ENCODE measurements at regions not wholly inside any gene's neighbourhood (a gene's known extent, or its start where the extent isn't known, plus 50 kb on each side); places are given as distances from the start of the nearest gene placed in this dataset.

DNA sequence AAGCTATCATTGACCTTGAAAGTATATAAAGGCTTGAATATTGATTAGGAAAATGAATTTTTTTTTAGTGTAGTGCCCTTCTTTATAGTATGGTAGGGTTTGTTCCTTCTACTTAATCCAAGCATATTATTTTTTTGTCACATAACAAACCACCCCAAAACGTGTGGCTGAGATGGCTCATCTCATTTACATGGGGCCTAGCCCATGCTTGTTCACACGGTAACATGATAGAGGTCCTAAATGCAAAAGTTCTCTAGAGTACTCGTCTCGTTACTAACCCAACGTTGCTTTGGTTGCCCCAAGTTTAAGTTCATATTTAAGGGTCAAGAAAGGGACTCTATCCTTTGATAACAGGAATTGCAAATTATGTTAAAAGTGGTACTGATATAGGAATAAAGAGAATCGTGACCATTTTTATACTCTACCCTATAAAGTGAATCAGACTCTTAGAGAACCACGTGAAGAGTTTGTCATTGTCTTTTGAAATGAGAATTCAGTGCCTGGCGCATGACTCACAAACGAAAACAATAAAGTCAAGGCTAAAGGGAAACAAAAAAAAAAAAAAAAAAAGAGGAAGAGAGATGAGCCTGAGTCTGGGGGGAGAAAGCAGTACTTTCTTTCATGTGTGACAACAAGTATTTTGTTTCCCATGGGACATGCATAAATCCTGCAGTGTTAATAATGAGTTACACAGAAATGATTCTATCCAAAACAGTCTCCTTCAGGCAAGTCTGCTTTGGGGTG, 402.8 kb upstream of the NWD2 start:
- DNase-seq = no peak

DNA sequence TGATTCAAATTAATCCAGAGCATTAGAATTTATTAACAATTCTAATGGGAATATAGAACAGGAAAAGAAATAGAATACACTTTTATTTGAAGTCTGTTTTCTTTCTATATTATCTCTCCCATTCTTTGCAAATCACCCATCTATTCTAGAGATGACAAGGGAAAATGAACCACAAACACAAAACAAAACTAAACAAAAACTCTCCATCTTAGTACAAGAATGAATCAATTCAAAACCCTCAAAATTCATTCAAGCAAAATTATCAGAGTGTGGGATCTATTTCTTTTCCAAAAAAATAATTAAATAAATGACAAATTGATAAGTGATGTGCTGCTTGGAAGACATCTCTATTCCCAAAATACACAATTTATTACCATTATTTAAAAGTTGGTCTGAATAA, 400.1 kb upstream of the NWD2 start:
- DNase-seq = no peak

DNA sequence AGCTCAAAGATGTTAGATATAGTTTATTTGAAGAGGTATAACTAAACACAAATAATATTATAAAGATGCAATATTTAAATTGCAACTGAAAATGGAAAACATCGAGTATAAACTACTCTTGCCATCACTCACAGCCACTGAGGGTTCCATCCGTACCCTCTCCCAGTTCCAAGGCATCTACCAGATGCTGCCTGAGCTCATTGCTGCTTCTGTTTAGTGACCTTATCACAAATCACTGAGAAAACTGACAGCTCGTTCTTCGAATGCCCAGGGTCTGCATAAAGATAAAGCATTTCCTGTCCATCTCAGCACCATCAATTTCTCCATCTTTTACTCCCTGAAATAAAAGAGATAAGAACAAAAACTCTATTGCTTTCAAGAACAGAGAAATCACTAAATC, 391.7 kb upstream of the NWD2 start:
- DNase-seq = no peak

DNA sequence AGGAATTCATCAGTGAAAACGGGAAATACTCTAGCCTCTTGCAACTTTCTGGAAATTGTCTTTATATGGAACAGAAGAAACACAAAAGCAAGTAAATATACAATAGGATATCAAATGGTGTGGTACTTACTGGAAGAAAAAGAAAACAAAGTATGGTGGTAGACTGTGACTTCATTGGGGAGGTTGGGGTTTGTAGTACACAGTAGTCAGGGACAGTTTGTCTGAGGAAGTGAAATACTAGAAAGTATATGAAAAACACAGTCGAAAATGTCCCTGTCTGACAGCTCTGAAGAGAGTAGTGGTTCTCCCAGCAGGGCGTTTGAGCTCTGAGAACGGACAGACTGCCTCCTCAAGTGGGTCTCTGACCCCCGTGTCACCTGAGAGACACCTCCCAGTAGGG, 390.0 kb upstream of the NWD2 start:
- DNase-seq = no peak

- DNase-seq = no peak
These were observed 380.9 kb upstream of the NWD2 start for GRCh38 chr4:36863601-36864000.

DNA sequence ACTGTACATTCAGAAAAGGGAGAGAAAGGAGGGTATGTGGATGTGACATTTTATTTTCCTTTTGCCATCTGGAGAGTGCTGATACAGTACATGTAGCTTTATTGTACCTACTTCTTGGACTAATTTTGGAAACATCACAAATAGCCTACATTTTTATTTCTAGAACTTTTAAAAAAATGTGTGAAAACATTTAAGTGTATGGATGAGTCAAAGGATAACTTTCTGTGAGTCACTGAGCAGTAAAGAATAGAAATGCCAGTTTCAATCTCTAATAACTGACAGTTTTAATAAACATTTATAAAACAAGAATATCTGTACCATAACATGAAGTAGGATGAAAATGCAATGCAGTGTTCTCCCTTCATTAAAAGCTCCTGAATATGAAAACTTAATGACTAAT, 374.4 kb upstream of the NWD2 start:
- no peak for DNase-seq

DNA sequence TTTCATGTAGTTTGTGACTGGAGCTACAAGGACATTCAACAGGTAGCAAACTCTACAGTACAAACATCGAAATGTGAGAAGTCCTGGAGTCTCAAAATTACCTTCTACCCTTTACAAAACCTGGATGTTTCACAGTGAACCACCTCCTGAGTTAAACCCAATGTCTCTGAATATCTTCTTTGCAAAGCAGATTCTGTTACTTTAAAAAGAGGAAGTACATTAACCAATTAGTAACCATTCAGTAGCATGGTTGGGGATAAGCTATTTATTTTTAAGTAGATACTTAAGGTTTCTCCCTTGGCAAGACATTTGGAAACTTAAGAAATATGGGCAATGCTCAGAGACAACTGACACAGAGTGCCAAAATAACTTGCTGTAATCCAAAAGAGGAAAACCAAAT, 371.9 kb upstream of the NWD2 start:
- DNase-seq = no peak

- no peak for DNase-seq
These were observed 360.4 kb upstream of the NWD2 start for GRCh38 chr4:36884151-36884550.

- no peak for DNase-seq
These were observed 352.6 kb upstream of the NWD2 start for GRCh38 chr4:36891971-36892370.

DNA sequence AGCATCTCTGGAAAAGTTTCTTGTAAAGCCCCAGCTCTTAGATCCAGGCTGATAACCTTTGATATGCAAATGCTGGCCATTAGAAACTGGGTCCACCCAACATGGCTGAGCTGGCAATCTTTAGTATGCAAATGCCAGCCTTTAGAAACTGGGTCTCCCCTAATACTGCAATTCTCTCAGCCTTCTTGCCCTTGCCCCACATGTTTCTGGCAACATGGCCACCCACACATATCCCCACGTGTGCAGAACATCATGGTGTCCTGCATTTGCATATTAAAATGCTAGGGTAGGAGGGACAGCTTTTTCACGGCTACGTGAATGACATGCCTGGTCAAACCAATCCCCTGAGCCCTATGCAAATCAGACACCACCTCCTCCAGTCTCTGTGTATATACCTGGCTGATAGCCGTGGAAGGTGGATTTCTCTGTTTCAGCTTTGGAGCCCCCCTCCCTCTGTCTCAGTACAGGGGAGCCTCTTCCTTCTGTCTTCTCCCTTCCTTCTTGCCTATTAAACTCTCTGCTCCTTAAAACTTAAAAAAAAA, 344.0 kb upstream of the NWD2 start:
- DNase-seq = no peak

DNA sequence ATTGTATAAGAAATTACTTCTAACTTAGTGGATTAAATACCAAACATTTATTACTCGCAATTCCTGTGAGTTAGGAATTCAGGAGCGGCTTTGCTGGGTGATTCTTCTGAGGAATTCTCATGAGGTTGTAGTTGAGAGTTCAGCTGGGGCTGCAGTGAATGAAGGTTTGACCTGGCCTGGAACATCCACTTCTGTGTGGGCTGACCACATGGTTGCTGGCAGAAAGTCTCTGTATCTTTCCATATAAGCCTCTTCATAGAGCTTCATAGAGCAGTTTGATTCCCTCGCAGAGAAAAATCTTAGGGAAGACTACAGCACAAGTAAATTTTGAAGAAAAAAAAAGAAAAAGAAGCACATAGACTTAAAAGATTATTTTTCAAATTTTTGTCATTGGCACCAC, 339.7 kb upstream of the NWD2 start:
- DNase-seq = no peak

DNA sequence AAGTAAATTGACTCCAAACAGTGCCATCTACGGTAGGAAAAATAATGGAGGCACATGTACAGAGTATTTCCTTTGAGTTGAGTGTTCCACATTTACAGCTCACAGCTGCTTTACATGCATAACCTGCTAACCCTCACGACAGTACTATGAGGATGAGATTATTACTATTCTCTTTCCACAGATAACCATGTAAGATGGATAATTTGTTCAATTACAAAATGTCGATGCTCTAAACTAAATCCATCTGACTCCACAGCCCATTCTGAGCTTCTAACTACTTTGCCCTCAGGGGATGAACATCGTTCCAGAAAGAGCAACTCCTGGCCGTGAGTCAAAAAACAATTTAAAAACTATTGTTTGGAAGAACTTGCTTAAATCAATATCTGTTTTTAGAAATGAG, 330.4 kb upstream of the NWD2 start:
- no peak for DNase-seq

DNA sequence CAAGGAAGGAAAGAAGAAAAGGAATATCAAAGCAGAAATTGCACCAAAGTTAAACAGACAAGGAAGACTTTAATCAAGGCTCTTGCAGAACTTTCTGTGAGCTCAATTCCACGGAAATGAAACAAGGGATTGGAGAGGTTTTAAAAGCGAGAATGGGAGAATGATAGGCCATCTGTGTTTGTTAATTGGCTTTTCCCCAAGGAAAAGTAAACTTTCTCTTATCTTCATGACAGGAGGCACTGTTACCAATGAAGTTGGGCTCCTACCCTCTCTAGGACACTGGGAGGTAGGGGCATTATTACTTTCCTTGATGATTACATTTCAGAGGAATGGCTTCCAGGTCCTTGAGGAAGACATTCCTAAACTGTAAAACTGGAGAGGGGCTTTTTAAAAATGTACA, 328.8 kb upstream of the NWD2 start:
- no peak for DNase-seq

DNA sequence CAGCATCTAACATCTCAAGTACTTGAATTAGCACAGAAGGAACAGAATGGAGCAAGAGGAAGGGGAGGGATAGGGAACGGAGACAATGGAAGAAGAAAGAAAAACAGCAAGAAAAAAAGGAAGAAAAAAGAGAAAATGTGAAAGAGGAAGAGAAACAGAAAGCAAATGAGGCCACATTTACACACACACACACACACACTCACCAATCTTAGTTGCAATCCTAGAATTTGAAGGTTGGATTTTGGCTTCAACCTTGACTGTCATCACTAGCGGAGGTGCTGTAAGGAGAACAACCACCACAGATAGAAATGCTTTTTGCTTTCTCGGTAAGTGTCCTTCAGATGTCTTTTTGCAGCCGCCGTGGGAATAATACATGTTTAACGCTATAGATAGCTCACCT, 327.1 kb upstream of the NWD2 start:
- DNase-seq = no peak

- DNase-seq = no peak
These were observed 324.8 kb upstream of the NWD2 start for GRCh38 chr4:36919721-36920120.

- DNase-seq = no peak
These were observed 322.9 kb upstream of the NWD2 start for GRCh38 chr4:36921476-36922216.

- DNase-seq = no peak
These were observed 313.9 kb upstream of the NWD2 start for GRCh38 chr4:36930562-36931111.

- no peak for DNase-seq
These were observed 300.3 kb upstream of the NWD2 start for GRCh38 chr4:36944232-36944631.

GRCh38 chr4:36961420-36961819, 283.1 kb upstream of the NWD2 start:
- DNase-seq = no peak

- no peak for DNase-seq
These were observed 277.6 kb upstream of the NWD2 start for GRCh38 chr4:36966756-36967460.

- DNase-seq = no peak
These were observed 265.0 kb upstream of the NWD2 start for GRCh38 chr4:36979533-36979932.

GRCh38 chr4:36990128-36990872, 254.2 kb upstream of the NWD2 start:
- no peak for DNase-seq

GRCh38 chr4:36997727-36998126, 246.8 kb upstream of the NWD2 start:
- no peak for DNase-seq
